Motor neuron (in vitro differentiated cells): ENCODE measurements at regions not wholly inside any gene's neighbourhood (a gene's known extent, or its start where the extent isn't known, plus 50 kb on each side); places are given as distances from the start of the nearest gene placed in this dataset.
"Not testable (repeated sequence)": the region's sequence is repeated elsewhere in the genome, so short reads cannot be mapped to it uniquely, and the experiment has no call there.

Source experiments
- ATAC-seq, 8 experiments: fragments of 200-7000 bp; cut with Tn5 transposase; replicated peaks in 6 of 8; 2 replicates each; pipeline ENCODE4 v1.8.0; 2021; ENCODE audit warnings: mild to moderate bottlenecking in 8 of 8, moderate library complexity in 8 of 8
- H3K27ac ChIP-seq, 2 donors: fragments of 250-450 bp; sonication (Bioruptor Pico); 2 replicates each; pipeline ENCODE4 v1.9.0; 2021; ENCODE audit warnings: antibody characterized with exemption in 2 of 2, mild to moderate bottlenecking in 2 of 2, moderate library complexity in 1 of 2
- H3K4me1 ChIP-seq, 2 donors: fragments of 250-450 bp; sonication (Bioruptor Pico); replicated peaks in 1 of 2; 2 replicates each; pipeline ENCODE4 v1.6.1; 2021; ENCODE audit warnings: antibody characterized with exemption in 2 of 2, mild to moderate bottlenecking in 2 of 2, moderate library complexity in 1 of 2
- H3K4me3 ChIP-seq, 5 donors: fragments of 250-450 bp; sonication (Bioruptor Pico); 2 replicates each; pipeline ENCODE4 v1.9.0; 2021; ENCODE audit warnings: antibody characterized with exemption in 5 of 5, mild to moderate bottlenecking in 5 of 5, moderate library complexity in 4 of 5
- WGBS, 10 experiments: fragments of 450-650 bp; shearing (Covaris generic); methylation state at CpG; one replicate each; pipeline ENCODE4 v1.0.0; 2022; 5-methylcytosine and 5-hydroxymethylcytosine counted together
- in situ Hi-C, 9 experiments: fragments of 400-800 bp; cut with MboI; loops; one replicate each; pipeline ENCODE4 v1.15.0; 2021; ENCODE audit warnings: low sequenced_read_pairs in 9 of 9, low pct_unique_long_range_greater_than_20kb in 2 of 9; ENCODE audit not compliant: unreplicated experiment in 9 of 9

- in situ Hi-C loops = no loop called here
- Histone ChIP-seq H3K27ac (no peak overlapping the region), H3K4me1 (peaks cover 20 to 23% of the 10 kb centered on the region in 2 donors), H3K4me3 (no peak overlapping the region)
- no peak for ATAC-seq
- 79 to 100% (median 94%) methylated on average over 1 to 4 of the region's 4 CpGs; no CpG with 5 or more reads in 1 of the 10 experiments for WGBS, 10 experiments
Observed at GRCh38 chr13:74560325-74560724, 426.1 kb upstream of the KLF12 start.

GRCh38 chr13:74557870-74558269 lies 423.7 kb upstream of the KLF12 start:
- no peak for ATAC-seq
- 83 to 100% (median 100%) methylated on average over 1 of the region's 1 CpG; no CpG with 5 or more reads in 2 of the 10 experiments for WGBS, 10 experiments

GRCh38 chr13:74555651-74556420 lies 421.6 kb upstream of the KLF12 start:
- Histone ChIP-seq H3K27ac (peak overlapping the region; percentile 37 to 48), H3K4me1 (peaks cover 26 to 28% of the 10 kb centered on the region in 2 donors), H3K4me3 (no peak overlapping the region)
- 6 to 95% (median 82%) methylated on average over 2 to 9 of the region's 9 CpGs; no CpG with 5 or more reads in 1 of the 10 experiments for WGBS, 10 experiments
- peak in 5 of 8 experiments; percentile 5 to 45 (median 25) for ATAC-seq
- in situ Hi-C loops = no loop called here

More at GRCh38 chr13:74557870-74558269, 423.7 kb upstream of the KLF12 start:
- in situ Hi-C loops = no loop called here
- Histone ChIP-seq H3K4me1 (peaks cover 32 to 36% of the 10 kb centered on the region in 2 donors), H3K27ac (no peak overlapping the region), H3K4me3 (no peak overlapping the region)

- ATAC-seq = peak in 7 of 8 experiments; percentile 30 to 77 (median 63)
- H3K4me3 ChIP-seq = no peak overlapping the region
- WGBS, 10 experiments = 0 to 90% (median 53%) methylated on average over 2 to 3 of the region's 3 CpGs; no CpG with 5 or more reads in 5 of the 10 experiments
- in situ Hi-C loops = no loop called here
- H3K4me1 ChIP-seq = peaks cover 23 to 27% of the 10 kb centered on the region in 2 donors
- peak overlapping the region; percentile 37 to 48 for H3K27ac ChIP-seq
Observed at GRCh38 chr13:74555276-74555625, 421.0 kb upstream of the KLF12 start.

GRCh38 chr13:74554569-74555275 lies 420.5 kb upstream of the KLF12 start:
- peak overlapping the region; percentile 37 to 48 for H3K27ac ChIP-seq
- H3K4me1 ChIP-seq = peaks cover 23 to 27% of the 10 kb centered on the region in 2 donors
- H3K4me3 ChIP-seq = no peak overlapping the region
- in situ Hi-C loops = no loop called here
- WGBS, 10 experiments = 20 to 89% (median 55%) methylated on average over 1 to 7 of the region's 8 CpGs
- peak in 5 of 8 experiments; percentile 73 to 95 (median 83) for ATAC-seq

- ATAC-seq = no peak
Observed at GRCh38 chr13:74550039-74550438, 415.8 kb upstream of the KLF12 start.

GRCh38 chr13:74536649-74537048 lies 402.4 kb upstream of the KLF12 start:
- in situ Hi-C loops = not testable (repeated sequence)
- WGBS, 10 experiments = 90% methylated on average over 2 of the region's 11 CpGs; no CpG with 5 or more reads in 9 of the 10 experiments

More at GRCh38 chr13:74550039-74550438, 415.8 kb upstream of the KLF12 start:
- Histone ChIP-seq H3K4me3 (no peak overlapping the region), H3K27ac (no peak overlapping the region), H3K4me1 (peaks cover 9 to 10% of the 10 kb centered on the region in 2 donors)
- WGBS, 10 experiments = 67 to 100% (median 100%) methylated on average over 1 to 2 of the region's 2 CpGs; no CpG with 5 or more reads in 2 of the 10 experiments
- in situ Hi-C loops = no loop called here

DNA sequence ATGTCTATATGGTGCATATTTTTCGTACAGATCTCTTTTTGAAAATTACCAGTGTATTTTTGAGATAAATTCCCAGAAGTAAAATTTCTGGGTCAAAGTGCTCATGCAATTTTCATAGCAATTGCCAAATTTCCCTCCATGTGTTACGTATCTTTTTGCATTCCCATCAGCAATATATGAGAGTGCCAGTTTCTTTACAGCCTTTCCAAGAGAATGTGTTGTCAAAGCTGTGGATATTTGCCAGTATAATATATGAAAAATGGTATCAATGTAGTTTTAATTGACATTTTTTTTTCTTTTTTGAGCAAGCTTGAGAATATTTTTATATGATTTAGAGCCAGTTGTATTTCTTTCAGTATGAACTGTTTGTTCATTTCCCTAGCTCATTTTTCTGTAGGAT lies 399.0 kb upstream of the KLF12 start:
- WGBS, 10 experiments = 46 to 96% (median 84%) methylated on average over 1 to 2 of the region's 2 CpGs; no CpG with 5 or more reads in 1 of the 10 experiments
- in situ Hi-C loops = no loop called here
- no peak overlapping the region for H3K27ac ChIP-seq
- ATAC-seq = no peak
- no peak overlapping the region for H3K4me3 ChIP-seq
- peaks cover 3 to 8% of the 10 kb centered on the region in 2 donors for H3K4me1 ChIP-seq

More at GRCh38 chr13:74536649-74537048, 402.4 kb upstream of the KLF12 start:
- H3K4me1 ChIP-seq, H3K4me3 ChIP-seq, H3K27ac ChIP-seq, ATAC-seq: not testable (repeated sequence)

- WGBS, 10 experiments = 60 to 100% (median 73%) methylated on average over 1 of the region's 1 CpG; no CpG with 5 or more reads in 2 of the 10 experiments
- in situ Hi-C loops = no loop called here
- no peak overlapping the region for H3K4me3 ChIP-seq
- no peak overlapping the region for H3K27ac ChIP-seq
- peaks cover 3 to 8% of the 10 kb centered on the region in 2 donors for H3K4me1 ChIP-seq
- peak in 2 of 8 experiments; percentile 7 to 19 for ATAC-seq
Observed at GRCh38 chr13:74530011-74530410, 395.8 kb upstream of the KLF12 start.

DNA sequence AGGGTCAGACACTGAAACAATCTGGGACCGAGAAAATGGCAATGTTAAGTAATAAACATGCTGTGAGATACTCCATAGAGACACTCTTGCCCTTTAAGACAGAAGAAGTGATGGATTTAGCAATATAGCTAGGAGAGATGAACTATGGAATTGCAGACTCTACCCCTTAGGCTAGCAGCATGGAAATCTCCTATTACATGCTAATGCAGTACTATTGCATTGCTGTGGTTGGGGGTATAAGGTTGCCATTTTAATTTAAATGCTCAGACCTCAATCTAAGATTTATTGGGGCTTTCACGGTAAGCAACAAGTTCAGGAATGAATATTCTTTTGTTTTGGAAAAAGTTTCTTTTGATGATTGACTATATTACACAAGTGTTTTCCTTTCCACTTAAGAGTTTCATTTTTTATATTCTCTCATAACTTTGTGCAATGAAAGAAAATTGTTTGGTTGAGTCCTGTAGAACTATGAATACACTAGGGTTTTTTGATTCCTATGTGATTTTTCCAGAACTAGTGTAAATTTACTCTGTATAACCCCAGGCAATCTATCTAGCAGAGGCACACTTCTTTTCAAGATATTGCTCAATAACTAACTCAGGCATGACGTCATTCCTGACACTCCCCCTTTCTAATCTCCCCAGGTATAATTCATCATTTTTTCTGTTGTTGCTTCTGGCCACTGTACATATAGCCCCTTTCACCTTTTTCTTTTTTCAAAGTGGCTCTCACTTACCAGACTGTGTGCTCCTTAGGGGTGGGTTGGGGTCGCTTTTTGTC lies 394.7 kb upstream of the KLF12 start:
- no peak overlapping the region for H3K27ac ChIP-seq
- ATAC-seq = peak in 7 of 8 experiments; percentile 14 to 94 (median 51)
- in situ Hi-C loops = no loop called here
- peaks cover 3 to 8% of the 10 kb centered on the region in 2 donors for H3K4me1 ChIP-seq
- 30 to 100% (median 64%) methylated on average over 1 to 4 of the region's 4 CpGs; no CpG with 5 or more reads in 1 of the 10 experiments for WGBS, 10 experiments
- no peak overlapping the region for H3K4me3 ChIP-seq

DNA sequence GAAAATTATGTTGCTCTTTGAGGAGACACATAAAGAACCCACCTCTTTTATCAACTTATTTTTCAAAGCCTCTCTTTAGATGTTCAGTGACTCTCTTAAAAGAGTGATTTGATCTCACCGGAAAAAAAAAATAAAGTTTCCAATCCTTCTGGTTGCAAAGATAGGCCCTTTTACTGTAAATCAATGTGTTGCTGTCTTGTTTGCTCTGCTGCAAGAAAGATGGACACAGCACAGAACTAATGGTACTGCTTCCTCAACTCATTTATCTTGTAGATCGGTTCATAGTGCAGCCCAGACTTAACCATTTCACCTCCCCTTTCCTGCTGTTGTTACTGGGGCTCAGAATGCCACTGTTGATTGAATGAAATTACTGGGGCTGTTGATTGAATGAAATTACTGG lies 388.9 kb upstream of the KLF12 start:
- in situ Hi-C loops = no loop called here
- H3K27ac ChIP-seq = no peak overlapping the region
- H3K4me3 ChIP-seq = no peak overlapping the region
- 17 to 83% (median 45%) methylated on average over 1 to 2 of the region's 2 CpGs; no CpG with 5 or more reads in 3 of the 10 experiments for WGBS, 10 experiments
- ATAC-seq = peak in 4 of 8 experiments; percentile 45 to 58 (median 49)
- H3K4me1 ChIP-seq = peaks cover 4 to 7% of the 10 kb centered on the region in 2 donors

- no peak overlapping the region for H3K4me3 ChIP-seq
- 0 to 100% (median 83%) methylated on average over 1 to 3 of the region's 3 CpGs for WGBS, 10 experiments
- H3K4me1 ChIP-seq = no peaks in the 10 kb centered on the region
- no peak overlapping the region for H3K27ac ChIP-seq
- in situ Hi-C loops = no loop called here
- ATAC-seq = no peak
Observed at GRCh38 chr13:74511523-74511922, 377.3 kb upstream of the KLF12 start.
